CD4-positive, alpha-beta memory T cell (primary cell): ENCODE measurements at regions not wholly inside any gene's neighbourhood (a gene's known extent, or its start where the extent isn't known, plus 50 kb on each side); places are given as distances from the start of the nearest gene placed in this dataset.
"Not testable (repeated sequence)": the region's sequence is repeated elsewhere in the genome, so short reads cannot be mapped to it uniquely, and the experiment has no call there.

Experiments
- CTCF ChIA-PET: fragments of 350-600 bp; sonication (Branson Sonifier 250); formaldehyde crosslinking; loops from one replicate; lab custom pipeline; 2021; ENCODE audit warnings: inconsistent platforms; ENCODE audit not compliant: partially characterized antibody; lab: Charles Lee
- POLR2A ChIA-PET: fragments of 350-600 bp; sonication (Branson Sonifier 250); formaldehyde crosslinking; loops from one replicate; lab custom pipeline; 2021; ENCODE audit not compliant: partially characterized antibody; lab: Charles Lee
- DNase-seq, 5 donors: peaks; one replicate each; pipeline versions ENCODE4 v3.0.0 to v3.0.0-alpha.2; 2020 to 2022; ENCODE audit warnings: mixed read lengths in 1 of 5
- H3K27ac ChIP-seq: one replicate; pipeline ENCODE4 v1.7.0; 2013; ENCODE audit warnings: low read depth, low read length
- H3K27me3 ChIP-seq: 2 replicates; pipeline ENCODE4 v1.7.0; 2013; ENCODE audit warnings: mild to moderate bottlenecking, low read length, moderate library complexity; ENCODE audit not compliant: insufficient read depth
- H3K36me3 ChIP-seq: 2 replicates; pipeline ENCODE4 v1.7.0; 2013; ENCODE audit warnings: mild to moderate bottlenecking, low read length, moderate library complexity; ENCODE audit not compliant: insufficient read depth
- H3K4me1 ChIP-seq: 2 replicates; pipeline ENCODE4 v1.7.0; 2013; ENCODE audit warnings: mild to moderate bottlenecking, low read length, moderate library complexity; ENCODE audit not compliant: insufficient read depth
- H3K4me3 ChIP-seq, 2 donors: one replicate each; pipeline ENCODE4 v1.7.0; 2013; ENCODE audit warnings: low read length in 2 of 2, mild to moderate bottlenecking in 1 of 2
- H3K9me3 ChIP-seq, 2 donors: one replicate each; pipeline ENCODE4 v1.7.0; 2013; ENCODE audit warnings: low read length in 2 of 2, control low read depth in 1 of 2; ENCODE audit not compliant: control insufficient read depth in 1 of 2
- H3K27ac Mint-ChIP-seq, 7 donors: one replicate each; pipeline ENCODE4 v1.8.0; 2020 to 2021; ENCODE audit warnings: mixed read lengths in 7 of 7, mild to moderate bottlenecking in 6 of 7, inconsistent platforms in 3 of 7, moderate library complexity in 3 of 7
- H3K27me3 Mint-ChIP-seq, 2 donors: one replicate each; pipeline ENCODE4 v1.8.0; 2020 to 2021; ENCODE audit warnings: mixed read lengths in 2 of 2
- H3K36me3 Mint-ChIP-seq, 2 donors: one replicate each; pipeline ENCODE4 v1.8.0; 2020 to 2021; ENCODE audit warnings: mixed read lengths in 2 of 2, inconsistent platforms in 1 of 2, mild to moderate bottlenecking in 1 of 2
- H3K4me1 Mint-ChIP-seq, 4 donors: one replicate each; pipeline ENCODE4 v1.8.0; 2020 to 2021; ENCODE audit warnings: mixed read lengths in 4 of 4, mild to moderate bottlenecking in 1 of 4
- H3K4me3 Mint-ChIP-seq, 8 donors: one replicate each; pipeline ENCODE4 v1.8.0; 2020 to 2021; ENCODE audit warnings: mixed read lengths in 8 of 8, mild to moderate bottlenecking in 7 of 8, moderate library complexity in 6 of 8, inconsistent platforms in 3 of 8
- H3K9me3 Mint-ChIP-seq, 8 donors: one replicate each; pipeline ENCODE4 v1.8.0; 2020 to 2021; ENCODE audit warnings: mixed read lengths in 8 of 8, mild to moderate bottlenecking in 5 of 8, inconsistent platforms in 3 of 8, moderate library complexity in 1 of 8
- intact Hi-C: fragments of 100-400 bp; cut with micrococcal nuclease; formaldehyde crosslinking; loops from one replicate; pipeline ENCODE4 v1.15.1; 2023

- H3K4me1 ChIP-seq, CTCF ChIA-PET, H3K27ac Mint-ChIP-seq, H3K27me3 ChIP-seq, DNase-seq, H3K9me3 Mint-ChIP-seq, H3K9me3 ChIP-seq, H3K27me3 Mint-ChIP-seq, H3K4me1 Mint-ChIP-seq, H3K36me3 Mint-ChIP-seq, H3K36me3 ChIP-seq, H3K4me3 ChIP-seq, POLR2A ChIA-PET, H3K4me3 Mint-ChIP-seq, H3K27ac ChIP-seq, intact Hi-C loops: not testable (repeated sequence)
These were observed 281.7 kb downstream of the BCL2L11 start for GRCh38 chr2:111402450-111402849.

GRCh38 chr2:111403287-111403686, 282.6 kb downstream of the BCL2L11 start:
- H3K27me3 ChIP-seq, H3K27me3 Mint-ChIP-seq, H3K9me3 Mint-ChIP-seq, H3K9me3 ChIP-seq, H3K36me3 ChIP-seq, H3K4me3 ChIP-seq, POLR2A ChIA-PET, H3K4me1 Mint-ChIP-seq, H3K27ac ChIP-seq, intact Hi-C loops, H3K27ac Mint-ChIP-seq, H3K4me1 ChIP-seq, CTCF ChIA-PET, H3K4me3 Mint-ChIP-seq, H3K36me3 Mint-ChIP-seq, DNase-seq: not testable (repeated sequence)

- H3K9me3 Mint-ChIP-seq, CTCF ChIA-PET, H3K9me3 ChIP-seq, H3K27ac ChIP-seq, H3K36me3 ChIP-seq, H3K36me3 Mint-ChIP-seq, H3K27me3 ChIP-seq, H3K4me3 Mint-ChIP-seq, H3K4me3 ChIP-seq, H3K27me3 Mint-ChIP-seq, H3K27ac Mint-ChIP-seq, DNase-seq, intact Hi-C loops, H3K4me1 Mint-ChIP-seq, H3K4me1 ChIP-seq: not testable (repeated sequence)
- POLR2A ChIA-PET, result interaction anchor here (0.6 kb wide), 1 partner anchor 225 kb away, joined by 3 read pairs; no protein-coding TSS in a partner anchor
These were observed 285.9 kb downstream of the BCL2L11 start for GRCh38 chr2:111406616-111407015.

DNA sequence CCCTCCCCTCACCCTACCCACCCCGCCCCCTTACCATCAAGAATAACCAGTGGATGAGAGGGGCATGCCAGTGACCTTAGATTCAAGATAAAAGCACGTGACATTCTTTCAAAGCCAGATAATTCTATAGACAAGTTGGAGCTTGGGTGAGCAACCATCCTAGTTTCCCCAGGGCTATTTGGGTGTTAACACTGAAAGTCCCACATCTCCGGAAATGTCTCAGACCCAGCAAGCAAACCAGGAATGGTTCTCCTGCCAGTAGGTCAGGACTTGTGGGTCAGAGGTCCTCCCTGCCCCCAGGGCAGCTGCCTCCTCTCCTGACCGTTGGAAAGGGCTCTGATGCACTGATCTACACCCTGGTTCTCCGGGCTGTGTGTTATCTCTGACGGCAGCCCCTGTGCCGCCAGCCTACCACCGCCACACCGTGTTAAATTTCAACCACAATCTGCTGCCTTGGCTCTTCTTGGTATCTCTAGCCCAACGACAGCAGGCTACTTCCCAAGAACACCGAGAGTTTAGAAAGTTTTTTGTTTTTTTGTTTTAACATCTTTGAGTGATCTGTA, 287.0 kb downstream of the BCL2L11 start:
- H3K9me3 Mint-ChIP-seq, H3K36me3 Mint-ChIP-seq, CTCF ChIA-PET, H3K36me3 ChIP-seq, H3K27ac Mint-ChIP-seq, POLR2A ChIA-PET, DNase-seq, H3K4me3 ChIP-seq, H3K27me3 Mint-ChIP-seq, H3K27me3 ChIP-seq, H3K27ac ChIP-seq, H3K4me1 Mint-ChIP-seq, H3K9me3 ChIP-seq, H3K4me3 Mint-ChIP-seq, intact Hi-C loops, H3K4me1 ChIP-seq: not testable (repeated sequence)

GRCh38 chr2:111410868-111411406, 290.2 kb downstream of the BCL2L11 start:
- H3K36me3 ChIP-seq, H3K27me3 ChIP-seq, H3K36me3 Mint-ChIP-seq, H3K4me1 Mint-ChIP-seq, H3K9me3 ChIP-seq, H3K9me3 Mint-ChIP-seq, DNase-seq, H3K4me3 ChIP-seq, POLR2A ChIA-PET, H3K4me3 Mint-ChIP-seq, intact Hi-C loops, H3K27ac Mint-ChIP-seq, CTCF ChIA-PET, H3K27me3 Mint-ChIP-seq, H3K4me1 ChIP-seq, H3K27ac ChIP-seq: not testable (repeated sequence)

- H3K4me1 ChIP-seq, H3K36me3 Mint-ChIP-seq, intact Hi-C loops, H3K27ac ChIP-seq, H3K9me3 Mint-ChIP-seq, H3K9me3 ChIP-seq, CTCF ChIA-PET, H3K36me3 ChIP-seq, POLR2A ChIA-PET, H3K4me1 Mint-ChIP-seq, H3K27ac Mint-ChIP-seq, H3K4me3 ChIP-seq, H3K27me3 ChIP-seq, H3K27me3 Mint-ChIP-seq: not testable (repeated sequence)
- peak in 3 of 5 donors; percentile 4 to 12 (median 9) for DNase-seq
- H3K4me3 Mint-ChIP-seq, result peak overlapping the region in 1 of 8 donors; percentile 36
These were observed 291.4 kb downstream of the BCL2L11 start for GRCh38 chr2:111411867-111412681.

GRCh38 chr2:111412841-111413650, 292.3 kb downstream of the BCL2L11 start:
- H3K9me3 Mint-ChIP-seq, H3K27me3 ChIP-seq, H3K27ac ChIP-seq, H3K36me3 Mint-ChIP-seq, POLR2A ChIA-PET, H3K4me1 ChIP-seq, H3K36me3 ChIP-seq, H3K9me3 ChIP-seq, H3K27me3 Mint-ChIP-seq, H3K4me1 Mint-ChIP-seq, H3K4me3 Mint-ChIP-seq, intact Hi-C loops, CTCF ChIA-PET, DNase-seq, H3K4me3 ChIP-seq: not testable (repeated sequence)
- H3K27ac Mint-ChIP-seq, result peak overlapping the region in 3 of 7 donors; percentile 17 to 36 (median 23)
